Colonic mucosa (tissue), 4 donors: ENCODE measurements at regions not wholly inside any gene's neighbourhood (a gene's known extent, or its start where the extent isn't known, plus 50 kb on each side); places are given as distances from the start of the nearest gene placed in this dataset.

ENCODE experiments used
- DNase-seq: peaks from one replicate; pipeline ENCODE4 v3.0.0-alpha.2; 2020
- H3K27ac ChIP-seq: fragments of 200-600 bp; one replicate; pipeline ENCODE4 v1.8.0; 2021
- H3K27me3 ChIP-seq: fragments of 200-600 bp; one replicate; pipeline ENCODE4 v1.8.0; 2021
- H3K36me3 ChIP-seq: fragments of 200-600 bp; one replicate; pipeline ENCODE4 v1.8.0; 2021
- H3K4me1 ChIP-seq: fragments of 200-600 bp; one replicate; pipeline ENCODE4 v1.8.0; 2021; ENCODE audit warnings: mild to moderate bottlenecking
- H3K4me3 ChIP-seq: fragments of 200-600 bp; one replicate; pipeline ENCODE4 v1.8.0; 2021
- H3K9ac ChIP-seq, 2 donors: one replicate each; pipeline ENCODE4 v1.7.0; 2013; ENCODE audit warnings: control low read depth in 2 of 2, low read depth in 2 of 2, low read length in 2 of 2
- H3K9me3 ChIP-seq: fragments of 200-600 bp; one replicate; pipeline ENCODE4 v1.8.0; 2021
- intact Hi-C: fragments of 100-400 bp; cut with DNase I; formaldehyde crosslinking; loops from one replicate; pipeline ENCODE4 v1.14.1; 2022
- TF ChIP-seq, protein P1 (sequence below): fragments of 200-600 bp; IDR thresholded peaks from one replicate; pipeline ENCODE4 v1.8.0; 2022; ENCODE audit warnings: antibody characterized with exemption, mild to moderate bottlenecking
- donor health status: healthy.
- donor health status: DM: no; HTN: no; CAD: no.
- donor health status: DM: no; HTN: no; CAD: no.

GRCh38 chr5:54761213-54761701, 224.1 kb downstream of the ESM1 start:
- H3K27me3 ChIP-seq = no peaks in the 10 kb centered on the region
- TF ChIP-seq, protein P1, sequence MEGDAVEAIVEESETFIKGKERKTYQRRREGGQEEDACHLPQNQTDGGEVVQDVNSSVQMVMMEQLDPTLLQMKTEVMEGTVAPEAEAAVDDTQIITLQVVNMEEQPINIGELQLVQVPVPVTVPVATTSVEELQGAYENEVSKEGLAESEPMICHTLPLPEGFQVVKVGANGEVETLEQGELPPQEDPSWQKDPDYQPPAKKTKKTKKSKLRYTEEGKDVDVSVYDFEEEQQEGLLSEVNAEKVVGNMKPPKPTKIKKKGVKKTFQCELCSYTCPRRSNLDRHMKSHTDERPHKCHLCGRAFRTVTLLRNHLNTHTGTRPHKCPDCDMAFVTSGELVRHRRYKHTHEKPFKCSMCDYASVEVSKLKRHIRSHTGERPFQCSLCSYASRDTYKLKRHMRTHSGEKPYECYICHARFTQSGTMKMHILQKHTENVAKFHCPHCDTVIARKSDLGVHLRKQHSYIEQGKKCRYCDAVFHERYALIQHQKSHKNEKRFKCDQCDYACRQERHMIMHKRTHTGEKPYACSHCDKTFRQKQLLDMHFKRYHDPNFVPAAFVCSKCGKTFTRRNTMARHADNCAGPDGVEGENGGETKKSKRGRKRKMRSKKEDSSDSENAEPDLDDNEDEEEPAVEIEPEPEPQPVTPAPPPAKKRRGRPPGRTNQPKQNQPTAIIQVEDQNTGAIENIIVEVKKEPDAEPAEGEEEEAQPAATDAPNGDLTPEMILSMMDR = no peak
- DNase-seq = no peak
- H3K9ac ChIP-seq = no peak overlapping the region
- no peak overlapping the region for H3K27ac ChIP-seq
- no peaks in the 10 kb centered on the region for H3K36me3 ChIP-seq
- H3K4me1 ChIP-seq = no peaks in the 10 kb centered on the region
- intact Hi-C loops = no loop called here
- no peaks in the 10 kb centered on the region for H3K9me3 ChIP-seq
- H3K4me3 ChIP-seq = no peak overlapping the region

DNA sequence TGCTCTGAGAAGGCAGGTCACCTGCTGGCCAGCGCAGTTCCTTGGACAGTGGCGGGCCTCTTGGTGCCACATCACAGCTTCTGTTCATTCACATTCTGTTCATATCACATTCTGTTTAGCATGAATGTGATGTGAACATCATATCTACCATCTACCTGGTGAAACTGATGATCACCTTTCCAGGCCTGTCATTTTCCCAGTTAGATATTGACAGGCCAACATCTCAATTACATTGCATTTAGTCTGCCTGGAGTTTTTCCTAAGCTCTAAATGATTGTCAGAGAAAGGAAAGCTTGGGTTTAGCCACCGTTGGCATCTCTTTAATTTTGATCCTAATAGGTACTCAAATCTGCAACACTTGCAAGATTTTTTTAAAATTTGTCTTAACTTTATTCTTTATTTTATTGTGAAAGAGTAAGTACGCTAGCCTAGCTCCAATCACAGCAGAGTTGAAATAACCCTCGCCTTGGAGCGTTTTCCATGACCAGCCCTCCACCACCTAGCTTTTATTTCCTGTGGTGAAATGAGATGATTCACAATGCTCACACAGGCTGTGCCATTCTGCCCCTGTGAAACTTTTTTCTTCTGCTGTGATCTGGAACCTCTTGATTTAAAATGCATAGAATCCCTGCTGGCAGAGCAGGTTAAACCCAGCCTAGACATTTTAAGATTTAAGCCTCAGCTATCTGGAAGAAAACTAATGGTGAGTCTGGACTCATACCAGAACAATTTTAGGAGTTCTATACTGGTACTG, 225.0 kb downstream of the ESM1 start:
- no peaks in the 10 kb centered on the region for H3K4me1 ChIP-seq
- TF ChIP-seq, protein P1 = no peak

DNA sequence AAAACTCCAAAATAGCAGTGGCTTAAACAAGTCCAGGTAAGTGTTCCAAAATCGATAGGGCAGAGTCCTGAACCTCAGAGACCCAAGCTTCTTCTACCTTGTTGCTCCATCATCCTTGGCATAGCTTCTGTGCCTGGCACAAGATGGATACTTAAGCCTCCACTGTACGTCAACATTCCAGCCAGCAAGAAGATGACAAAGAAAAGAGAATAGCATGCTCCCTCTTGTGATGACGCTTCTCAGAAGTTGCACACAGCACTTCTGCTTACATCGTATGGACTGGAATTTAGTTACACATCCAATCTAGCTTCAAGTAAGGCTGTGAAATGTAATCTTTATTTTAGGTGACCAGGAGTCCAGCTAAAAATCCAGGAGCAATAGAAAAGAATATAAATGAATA, 227.4 kb downstream of the ESM1 start:
- Histone ChIP-seq H3K27me3 (no peaks in the 10 kb centered on the region), H3K9ac (no peak overlapping the region), H3K4me3 (no peak overlapping the region), H3K9me3 (no peaks in the 10 kb centered on the region), H3K4me1 (no peaks in the 10 kb centered on the region), H3K36me3 (no peaks in the 10 kb centered on the region), H3K27ac (no peak overlapping the region)
- TF ChIP-seq, protein P1 = no peak
- DNase-seq = no peak
- intact Hi-C loops = loop anchor here (5.0 kb wide), 1 partner anchor 241 kb away; the partner anchor contains the start of gene SNX18

More for the DNA sequence above, 225.0 kb downstream of the ESM1 start:
- no peaks in the 10 kb centered on the region for H3K27me3 ChIP-seq
- H3K9me3 ChIP-seq = no peaks in the 10 kb centered on the region
- no peak overlapping the region for H3K9ac ChIP-seq
- no peak overlapping the region for H3K4me3 ChIP-seq
- no peaks in the 10 kb centered on the region for H3K36me3 ChIP-seq
- H3K27ac ChIP-seq = no peak overlapping the region
- DNase-seq = no peak
- intact Hi-C loops = no loop called here

- no peaks in the 10 kb centered on the region for H3K9me3 ChIP-seq
- H3K4me3 ChIP-seq = no peak overlapping the region
- no peaks in the 10 kb centered on the region for H3K36me3 ChIP-seq
- intact Hi-C loops = loop anchor here (5.0 kb wide), 1 partner anchor 240 kb away; the partner anchor contains the start of gene SNX18
- H3K27ac ChIP-seq = no peak overlapping the region
- TF ChIP-seq, protein P1 = no peak
- no peaks in the 10 kb centered on the region for H3K4me1 ChIP-seq
- no peaks in the 10 kb centered on the region for H3K27me3 ChIP-seq
- DNase-seq = no peak
- no peak overlapping the region for H3K9ac ChIP-seq
These were observed 227.9 kb downstream of the ESM1 start for GRCh38 chr5:54757541-54757940.

GRCh38 chr5:54756796-54757402, 228.5 kb downstream of the ESM1 start:
- no peak overlapping the region for H3K27ac ChIP-seq
- no peak for DNase-seq
- no peaks in the 10 kb centered on the region for H3K4me1 ChIP-seq
- TF ChIP-seq, protein P1 = no peak
- no peak overlapping the region for H3K4me3 ChIP-seq
- no peak overlapping the region for H3K9ac ChIP-seq
- intact Hi-C loops = loop anchor here (5.0 kb wide), 1 partner anchor 240 kb away; the partner anchor contains the start of gene SNX18
- no peaks in the 10 kb centered on the region for H3K9me3 ChIP-seq
- H3K27me3 ChIP-seq = no peaks in the 10 kb centered on the region
- no peaks in the 10 kb centered on the region for H3K36me3 ChIP-seq
